ENCODE measurements at regions not wholly inside any gene's neighbourhood (a gene's known extent, or its start where the extent isn't known, plus 50 kb on each side); places are given as distances from the start of the nearest gene placed in this dataset.

DNA sequence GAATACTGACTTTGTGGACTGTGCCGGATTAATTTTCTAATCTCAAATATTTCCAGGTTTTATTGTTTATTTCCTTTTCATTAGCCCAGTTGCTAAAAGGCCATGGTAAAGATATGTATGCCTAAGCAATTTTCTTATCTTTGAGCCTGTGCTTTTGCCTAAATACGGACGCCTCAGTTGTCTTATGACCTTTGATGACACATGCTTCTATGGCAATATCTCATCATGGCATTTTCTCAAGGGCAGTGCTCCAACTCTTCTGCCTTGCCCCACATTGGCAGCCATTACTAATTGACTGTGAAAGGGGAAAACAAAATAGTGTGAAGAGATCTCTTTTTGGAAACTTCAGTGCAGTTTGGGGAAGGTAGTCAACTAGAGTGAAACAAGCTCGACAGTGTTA is 809.6 kb upstream of the NR2F2 start:
- no peak overlapping the region for H3K9ac ChIP-seq
- no peak for TF ChIP-seq EZH2phosphoT487 (IDR thresholded peaks at IDR 0.05; ENCODE audit: insufficient read depth, low read depth)
- no peak for TF ChIP-seq EZH2 (IDR thresholded peaks at IDR 0.05; ENCODE audit: insufficient read depth, poor library complexity, severe bottlenecking)
- in situ Hi-C loops (cut with MboI) = no loop called here
- H3K27ac ChIP-seq = no peak overlapping the region
- no peaks in the 10 kb centered on the region for H3K27me3 ChIP-seq (replicated peaks; ENCODE audit: insufficient read depth)
- no peaks in the 10 kb centered on the region for H3K4me1 ChIP-seq (ENCODE audit: insufficient read depth)
- H3K79me2 ChIP-seq (ENCODE audit: insufficient read depth) = no peaks in the 10 kb centered on the region
- H3K9me2 ChIP-seq (ENCODE audit: insufficient read depth) = no peaks in the 10 kb centered on the region
- no peaks in the 10 kb centered on the region for H3K36me3 ChIP-seq (ENCODE audit: low read depth)
- H3F3A ChIP-seq (ENCODE audit: insufficient read depth) = no peaks in the 10 kb centered on the region
- no peaks in the 10 kb centered on the region for H3K9me3 ChIP-seq (ENCODE audit: low read depth)
- no peak overlapping the region for H2AFZ ChIP-seq
- no peak for DNase-seq
- H4K20me1 ChIP-seq (ENCODE audit: insufficient read depth) = no peaks in the 10 kb centered on the region
- no peak overlapping the region for H3K4me2 ChIP-seq (ENCODE audit: unreplicated experiment)
- H3K4me3 ChIP-seq = no peak overlapping the region
- 61 to 75% methylated on average over 4 of the region's 4 CpGs for WGBS, 2 experiments (ENCODE audit: low coverage in 1 of 2, low lambda C conversion rate in 2 of 2, missing lambda C conversion rate in 2 of 2)

DNA sequence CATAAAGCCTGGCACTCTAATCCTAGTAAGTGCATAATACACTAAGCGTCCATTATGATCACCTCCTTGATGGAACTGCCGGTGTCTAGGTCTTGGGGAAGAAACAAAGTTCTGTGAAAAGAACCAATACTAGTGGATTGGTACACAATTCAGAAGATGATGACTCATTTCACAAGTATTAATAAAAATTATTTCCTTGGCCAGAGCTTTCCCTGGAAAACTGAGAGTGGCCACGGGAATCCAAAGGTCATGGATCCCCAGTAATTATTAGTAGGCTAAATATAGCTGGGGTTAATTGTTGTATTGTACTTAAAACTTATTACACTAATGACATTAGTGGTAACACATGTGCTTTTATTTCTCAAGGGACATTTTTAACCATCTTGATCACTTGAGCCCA is 808.0 kb upstream of the NR2F2 start:
- no peaks in the 10 kb centered on the region for H3K9me3 ChIP-seq (ENCODE audit: low read depth)
- H2AFZ ChIP-seq = no peak overlapping the region
- no peaks in the 10 kb centered on the region for H3K36me3 ChIP-seq (ENCODE audit: low read depth)
- H3K79me2 ChIP-seq (ENCODE audit: insufficient read depth) = no peaks in the 10 kb centered on the region
- H3K27me3 ChIP-seq (replicated peaks; ENCODE audit: insufficient read depth) = no peaks in the 10 kb centered on the region
- H4K20me1 ChIP-seq (ENCODE audit: insufficient read depth) = no peaks in the 10 kb centered on the region
- no peak overlapping the region for H3K4me2 ChIP-seq (ENCODE audit: unreplicated experiment)
- H3K4me3 ChIP-seq = no peak overlapping the region
- in situ Hi-C loops (cut with MboI) = no loop called here
- H3K9me2 ChIP-seq (ENCODE audit: insufficient read depth) = no peaks in the 10 kb centered on the region
- TF ChIP-seq EZH2 (IDR thresholded peaks at IDR 0.05; ENCODE audit: insufficient read depth, poor library complexity, severe bottlenecking) = no peak
- H3K9ac ChIP-seq = no peak overlapping the region
- no peak for DNase-seq
- H3K4me1 ChIP-seq (ENCODE audit: insufficient read depth) = no peaks in the 10 kb centered on the region
- H3F3A ChIP-seq (ENCODE audit: insufficient read depth) = no peaks in the 10 kb centered on the region
- WGBS, 2 experiments (ENCODE audit: low coverage in 1 of 2, low lambda C conversion rate in 2 of 2, missing lambda C conversion rate in 2 of 2) = 67 to 73% methylated on average over 3 of the region's 3 CpGs
- no peak overlapping the region for H3K27ac ChIP-seq

DNA sequence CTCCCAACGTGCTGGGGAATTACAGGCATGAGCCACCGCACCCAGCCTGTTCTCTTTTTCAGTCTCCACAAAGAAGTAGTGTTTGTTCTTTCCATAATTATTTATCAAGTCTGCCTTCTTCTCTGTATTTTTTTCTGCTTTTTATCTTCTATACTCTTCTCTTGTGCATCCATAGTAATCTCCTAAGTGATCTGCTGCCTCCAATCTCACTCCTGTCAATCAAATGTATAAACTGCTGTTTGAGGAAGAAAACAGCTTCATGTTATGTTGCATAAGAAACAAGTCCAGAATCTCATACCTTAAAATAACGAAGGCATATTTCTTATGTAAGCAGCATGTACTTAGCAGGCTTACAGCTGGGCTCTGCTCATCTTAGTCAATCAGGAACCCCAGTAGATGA is 801.6 kb upstream of the NR2F2 start:
- H3F3A ChIP-seq (ENCODE audit: insufficient read depth) = no peaks in the 10 kb centered on the region
- H3K79me2 ChIP-seq (ENCODE audit: insufficient read depth) = no peaks in the 10 kb centered on the region
- no peaks in the 10 kb centered on the region for H3K9me3 ChIP-seq (ENCODE audit: low read depth)
- H4K20me1 ChIP-seq (ENCODE audit: insufficient read depth) = no peaks in the 10 kb centered on the region
- no peaks in the 10 kb centered on the region for H3K27me3 ChIP-seq (replicated peaks; ENCODE audit: insufficient read depth)
- in situ Hi-C loops (cut with MboI) = no loop called here
- no peak overlapping the region for H3K9ac ChIP-seq
- no peak for DNase-seq
- TF ChIP-seq EZH2phosphoT487 (IDR thresholded peaks at IDR 0.05; ENCODE audit: insufficient read depth, low read depth) = no peak
- no peak for TF ChIP-seq EZH2 (IDR thresholded peaks at IDR 0.05; ENCODE audit: insufficient read depth, poor library complexity, severe bottlenecking)
- WGBS, 2 experiments (ENCODE audit: low coverage in 1 of 2, low lambda C conversion rate in 2 of 2, missing lambda C conversion rate in 2 of 2) = 46 to 56% methylated on average over 3 of the region's 3 CpGs
- no peak overlapping the region for H3K27ac ChIP-seq
- H3K9me2 ChIP-seq (ENCODE audit: insufficient read depth) = no peaks in the 10 kb centered on the region
- H3K4me3 ChIP-seq = no peak overlapping the region
- H2AFZ ChIP-seq = no peak overlapping the region
- no peaks in the 10 kb centered on the region for H3K36me3 ChIP-seq (ENCODE audit: low read depth)
- H3K4me2 ChIP-seq (ENCODE audit: unreplicated experiment) = no peak overlapping the region
- H3K4me1 ChIP-seq (ENCODE audit: insufficient read depth) = no peaks in the 10 kb centered on the region

DNA sequence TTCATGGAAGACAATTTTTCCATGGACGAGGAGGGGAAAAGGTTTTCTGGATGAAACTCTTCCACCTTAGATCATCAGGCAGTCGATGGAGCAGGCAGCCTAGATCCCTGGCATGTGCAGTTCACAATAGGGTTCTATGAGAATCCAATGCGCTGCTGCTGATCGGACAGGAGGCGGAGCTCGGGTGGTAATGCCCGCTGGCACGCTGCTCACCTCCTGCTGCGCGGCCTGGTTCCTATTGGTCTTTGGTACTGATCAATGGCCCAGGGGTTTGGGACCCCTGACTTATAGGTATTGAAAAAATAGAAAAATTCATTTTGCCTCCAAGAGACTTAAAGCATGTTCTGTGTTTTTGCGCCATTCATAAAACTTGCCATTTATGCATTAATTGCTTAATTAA is 793.9 kb upstream of the NR2F2 start:
- Histone ChIP-seq H2AFZ (no peak overlapping the region), H3K9ac (no peak overlapping the region), H3F3A (ENCODE audit: insufficient read depth) (no peaks in the 10 kb centered on the region), H4K20me1 (ENCODE audit: insufficient read depth) (no peaks in the 10 kb centered on the region), H3K27ac (no peak overlapping the region), H3K9me3 (ENCODE audit: low read depth) (no peaks in the 10 kb centered on the region), H3K79me2 (ENCODE audit: insufficient read depth) (no peaks in the 10 kb centered on the region), H3K9me2 (ENCODE audit: insufficient read depth) (no peaks in the 10 kb centered on the region), H3K4me3 (no peak overlapping the region), H3K4me1 (ENCODE audit: insufficient read depth) (no peaks in the 10 kb centered on the region), H3K27me3 (replicated peaks; ENCODE audit: insufficient read depth) (no peaks in the 10 kb centered on the region), H3K36me3 (ENCODE audit: low read depth) (no peaks in the 10 kb centered on the region), H3K4me2 (ENCODE audit: unreplicated experiment) (no peak overlapping the region)
- DNase-seq = no peak
- WGBS, 2 experiments (ENCODE audit: low coverage in 1 of 2, low lambda C conversion rate in 2 of 2, missing lambda C conversion rate in 2 of 2) = 82 to 87% methylated on average over 11 of the region's 11 CpGs
- TF ChIP-seq EZH2 (IDR thresholded peaks at IDR 0.05; ENCODE audit: insufficient read depth, poor library complexity, severe bottlenecking) (no peak), EZH2phosphoT487 (IDR thresholded peaks at IDR 0.05; ENCODE audit: insufficient read depth, low read depth) (no peak)
- in situ Hi-C loops (cut with MboI) = no loop called here

DNA sequence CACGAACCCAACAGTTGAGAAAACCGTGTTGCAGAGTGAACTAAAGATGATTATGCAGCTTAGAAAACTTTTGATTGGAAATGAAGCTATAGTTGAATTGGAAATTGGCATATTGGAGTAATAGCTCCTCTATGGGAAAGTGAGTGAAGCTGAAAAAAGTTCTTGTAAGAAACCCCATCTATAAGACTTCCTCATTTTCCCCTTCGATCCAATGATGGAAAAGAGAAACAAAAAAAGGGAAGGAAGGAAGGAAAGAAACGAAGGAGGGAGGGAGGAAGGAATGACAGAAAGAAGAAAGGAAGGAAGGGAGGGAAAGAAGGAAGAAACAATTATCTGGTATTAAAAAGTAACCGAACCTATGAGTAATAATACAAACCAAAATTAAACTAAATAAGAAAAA is 791.8 kb upstream of the NR2F2 start:
- in situ Hi-C loops (cut with MboI) = no loop called here
- Histone ChIP-seq H3K9me3 (ENCODE audit: low read depth) (no peaks in the 10 kb centered on the region), H3K27me3 (replicated peaks; ENCODE audit: insufficient read depth) (no peaks in the 10 kb centered on the region), H3K36me3 (ENCODE audit: low read depth) (no peaks in the 10 kb centered on the region), H3K79me2 (ENCODE audit: insufficient read depth) (no peaks in the 10 kb centered on the region), H3K27ac (no peak overlapping the region), H3K4me3 (no peak overlapping the region), H3K4me1 (ENCODE audit: insufficient read depth) (no peaks in the 10 kb centered on the region), H3K9me2 (ENCODE audit: insufficient read depth) (no peaks in the 10 kb centered on the region), H4K20me1 (ENCODE audit: insufficient read depth) (no peaks in the 10 kb centered on the region), H3K4me2 (ENCODE audit: unreplicated experiment) (no peak overlapping the region), H2AFZ (no peak overlapping the region), H3K9ac (no peak overlapping the region), H3F3A (ENCODE audit: insufficient read depth) (no peaks in the 10 kb centered on the region)
- 45 to 57% methylated on average over 5 of the region's 5 CpGs for WGBS, 2 experiments (ENCODE audit: low coverage in 1 of 2, low lambda C conversion rate in 2 of 2, missing lambda C conversion rate in 2 of 2)
- no peak for DNase-seq
- TF ChIP-seq EZH2phosphoT487 (IDR thresholded peaks at IDR 0.05; ENCODE audit: insufficient read depth, low read depth) (no peak), EZH2 (IDR thresholded peaks at IDR 0.05; ENCODE audit: insufficient read depth, poor library complexity, severe bottlenecking) (no peak)

All from GM23248 (cell line).